ENCODE measurements at regions not wholly inside any gene's neighbourhood (a gene's known extent, or its start where the extent isn't known, plus 50 kb on each side); places are given as distances from the start of the nearest gene placed in this dataset.
"Not testable (repeated sequence)": the region's sequence is repeated elsewhere in the genome, so short reads cannot be mapped to it uniquely, and the experiment has no call there.

- TF ChIP-seq IRF5 (IDR thresholded peaks at IDR 0.05; ENCODE audit: borderline replicate concordance) (no peak), ZBTB11 (CRISPR knock-in tag; IDR thresholded peaks at IDR 0.05) (no peak)
Measured at GRCh38 chr5:15097552-15097951, 226.0 kb upstream of the ANKH start (continued).

- BruUV-seq (replicated peaks); SMC1A ChIA-PET (ENCODE audit: uncharacterized antibody, unreplicated experiment); POLR2A ChIA-PET; CTCF ChIA-PET; H3K4me2 ChIP-seq (ENCODE audit: control insufficient read depth, insufficient read depth); H2AFZ ChIP-seq (ENCODE audit: control insufficient read depth, low read depth, low read length); in situ Hi-C loops (cut with MboI); RAD21 ChIA-PET (ENCODE audit: unreplicated experiment); H3K9me3 ChIP-seq (replicated peaks; ENCODE audit: control insufficient read depth, insufficient read depth, low read length); H3K27me3 ChIP-seq (replicated peaks in 1 of 2; ENCODE audit: control insufficient read depth in 2 of 2, insufficient read depth in 2 of 2, low read length in 1 of 2); intact Hi-C loops (cut with micrococcal nuclease; ENCODE audit: unreplicated experiment); ATAC-seq; FAIRE-seq; H3K27ac ChIP-seq (ENCODE audit: control insufficient read depth, insufficient read depth); H3K4me3 ChIP-seq; H4K20me1 ChIP-seq (ENCODE audit: control insufficient read depth, insufficient read depth); H3K9ac ChIP-seq (ENCODE audit: control insufficient read depth, insufficient read depth, low read length); H3K36me3 ChIP-seq (ENCODE audit: control insufficient read depth in 2 of 2, insufficient read depth in 2 of 2, low read length in 1 of 2); H3K4me1 ChIP-seq (ENCODE audit: control insufficient read depth, insufficient read depth, low read length); H3K79me2 ChIP-seq (ENCODE audit: control insufficient read depth, insufficient read depth, low read length); DNase-seq (ENCODE audit: low read depth, low spot score): not testable (repeated sequence)
- WGBS (ENCODE audit: insufficient coverage, insufficient replicate concordance, low lambda C conversion rate, missing lambda C conversion rate), result 78% methylated on average over 15 of the region's 22 CpGs
Measured at GRCh38 chr5:15096686-15097085, 225.1 kb upstream of the ANKH start.
